KMS-11 (cell line): ENCODE measurements at regions not wholly inside any gene's neighbourhood (a gene's known extent, or its start where the extent isn't known, plus 50 kb on each side); places are given as distances from the start of the nearest gene placed in this dataset.

Source experiments
- H2AFZ ChIP-seq: fragments of 200-600 bp; sonication (generic); 2 replicates; pipeline ENCODE4 v1.6.1; 2016; ENCODE audit warnings: antibody characterized with exemption, mixed run types, low read depth
- H3K27ac ChIP-seq: fragments of 200-600 bp; sonication (generic); 2 replicates; pipeline ENCODE4 v1.6.1; 2016; ENCODE audit warnings: mild to moderate bottlenecking, mixed run types
- H3K27me3 ChIP-seq: fragments of 200-600 bp; sonication (generic); 2 replicates; pipeline ENCODE4 v1.6.1; 2017; ENCODE audit warnings: mild to moderate bottlenecking, low read depth, mixed run types, moderate library complexity; ENCODE audit not compliant: insufficient read depth
- H3K36me3 ChIP-seq: fragments of 200-600 bp; sonication (generic); 2 replicates; pipeline ENCODE4 v1.6.1; 2017; ENCODE audit warnings: mild to moderate bottlenecking, mixed run types; ENCODE audit not compliant: insufficient read depth
- H3K4me1 ChIP-seq: fragments of 200-600 bp; sonication (generic); 2 replicates; pipeline ENCODE4 v1.6.1; 2016; ENCODE audit warnings: mild to moderate bottlenecking, low read depth, mixed run types; ENCODE audit not compliant: poor library complexity, severe bottlenecking
- H3K4me2 ChIP-seq: fragments of 200-600 bp; sonication (generic); 2 replicates; pipeline ENCODE4 v1.7.0; 2016; ENCODE audit warnings: mild to moderate bottlenecking, mixed run types
- H3K4me3 ChIP-seq: fragments of 200-600 bp; sonication (generic); IDR thresholded peaks from 2 replicates; pipeline ENCODE4 v1.6.1; 2017; ENCODE audit warnings: low read depth, low read length, mixed read lengths; ENCODE audit not compliant: insufficient read depth
- H3K79me2 ChIP-seq: fragments of 200-600 bp; sonication (generic); 2 replicates; pipeline ENCODE4 v1.6.1; 2016; ENCODE audit warnings: low read depth, mixed run types; ENCODE audit not compliant: insufficient read depth
- H3K9ac ChIP-seq: fragments of 200-600 bp; sonication (generic); 2 replicates; pipeline ENCODE4 v1.6.1; 2016; ENCODE audit warnings: mild to moderate bottlenecking, mixed run types
- H4K20me1 ChIP-seq: fragments of 200-600 bp; sonication (generic); 2 replicates; pipeline ENCODE4 v1.6.1; 2016; ENCODE audit warnings: mild to moderate bottlenecking, mixed run types; ENCODE audit not compliant: insufficient read depth
- TF ChIP-seq, protein P1 (sequence below): fragments of 200-600 bp; sonication (generic); conservative IDR thresholded peaks from 2 replicates; pipeline ENCODE4 v1.6.1; 2017; ENCODE audit warnings: low read depth, mild to moderate bottlenecking, antibody characterized with exemption, low read length, moderate library complexity, mixed read lengths

DNA sequence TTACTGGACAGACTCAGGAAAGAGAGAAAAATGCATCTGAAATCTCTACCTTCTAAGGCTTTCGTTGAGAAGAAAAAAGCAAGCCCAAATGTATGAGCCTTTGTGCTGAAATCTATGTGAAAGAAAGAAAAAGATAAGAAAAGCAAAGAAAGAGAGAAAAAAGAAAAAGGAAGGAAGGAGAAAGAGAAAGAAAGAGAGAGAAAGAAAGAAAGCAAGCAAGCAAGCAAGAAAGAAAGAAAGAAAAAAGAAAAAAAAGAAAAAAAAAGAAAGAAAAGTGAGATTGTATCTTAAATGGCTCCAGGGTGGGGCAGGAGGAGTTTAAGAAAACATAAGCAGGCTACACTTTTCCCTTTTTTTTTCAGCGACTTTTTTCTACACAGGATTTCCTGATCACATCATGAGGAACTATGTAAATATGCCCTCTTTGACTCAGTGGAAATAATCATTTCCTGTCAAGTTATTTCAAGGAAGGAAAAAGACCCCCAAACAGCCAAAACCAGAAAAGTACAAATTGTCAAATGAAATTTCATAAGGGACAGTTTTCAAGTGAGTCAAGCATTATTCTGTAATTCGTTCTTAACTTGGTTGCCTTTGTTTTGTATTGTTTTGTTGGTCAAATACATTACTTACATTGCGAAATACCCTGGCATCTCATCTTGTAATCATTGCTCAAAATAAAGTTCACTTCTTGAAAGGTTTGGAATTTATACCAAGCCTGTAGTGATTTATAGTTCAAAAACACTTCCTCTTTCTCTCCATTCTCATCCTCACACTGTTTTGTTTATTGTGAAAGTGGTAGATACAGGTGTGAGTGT is 79.5 kb upstream of the RNF217 start:
- Histone ChIP-seq H3K4me3 (no peak overlapping the region), H4K20me1 (no peaks in the 10 kb centered on the region), H3K27me3 (no peaks in the 10 kb centered on the region), H2AFZ (no peak overlapping the region), H3K4me1 (no peaks in the 10 kb centered on the region), H3K79me2 (no peaks in the 10 kb centered on the region), H3K4me2 (no peak overlapping the region), H3K9ac (no peak overlapping the region), H3K27ac (no peak overlapping the region), H3K36me3 (no peaks in the 10 kb centered on the region)
- TF ChIP-seq, protein P1, sequence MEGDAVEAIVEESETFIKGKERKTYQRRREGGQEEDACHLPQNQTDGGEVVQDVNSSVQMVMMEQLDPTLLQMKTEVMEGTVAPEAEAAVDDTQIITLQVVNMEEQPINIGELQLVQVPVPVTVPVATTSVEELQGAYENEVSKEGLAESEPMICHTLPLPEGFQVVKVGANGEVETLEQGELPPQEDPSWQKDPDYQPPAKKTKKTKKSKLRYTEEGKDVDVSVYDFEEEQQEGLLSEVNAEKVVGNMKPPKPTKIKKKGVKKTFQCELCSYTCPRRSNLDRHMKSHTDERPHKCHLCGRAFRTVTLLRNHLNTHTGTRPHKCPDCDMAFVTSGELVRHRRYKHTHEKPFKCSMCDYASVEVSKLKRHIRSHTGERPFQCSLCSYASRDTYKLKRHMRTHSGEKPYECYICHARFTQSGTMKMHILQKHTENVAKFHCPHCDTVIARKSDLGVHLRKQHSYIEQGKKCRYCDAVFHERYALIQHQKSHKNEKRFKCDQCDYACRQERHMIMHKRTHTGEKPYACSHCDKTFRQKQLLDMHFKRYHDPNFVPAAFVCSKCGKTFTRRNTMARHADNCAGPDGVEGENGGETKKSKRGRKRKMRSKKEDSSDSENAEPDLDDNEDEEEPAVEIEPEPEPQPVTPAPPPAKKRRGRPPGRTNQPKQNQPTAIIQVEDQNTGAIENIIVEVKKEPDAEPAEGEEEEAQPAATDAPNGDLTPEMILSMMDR, result no peak

DNA sequence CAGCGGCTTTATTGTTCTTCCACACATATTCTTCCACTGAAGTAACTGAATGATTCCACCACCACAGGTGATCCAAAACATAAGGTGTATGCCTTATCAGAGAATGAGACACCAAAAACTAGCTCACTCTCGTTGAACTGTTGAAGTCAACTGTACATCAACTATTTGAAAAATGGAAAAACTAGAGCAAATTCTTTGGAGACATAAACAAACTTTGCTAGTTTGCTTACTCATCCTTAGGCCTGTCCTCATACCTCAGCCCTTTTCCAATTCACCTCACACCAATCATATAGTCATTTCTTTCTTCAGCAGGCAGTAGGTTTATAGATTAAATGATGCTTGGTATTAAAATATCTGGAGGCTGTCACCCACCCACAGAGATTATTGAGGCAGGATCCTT is 77.1 kb upstream of the RNF217 start:
- H3K27me3 ChIP-seq, result no peaks in the 10 kb centered on the region
- no peak overlapping the region for H2AFZ ChIP-seq
- no peak overlapping the region for H3K4me2 ChIP-seq

DNA sequence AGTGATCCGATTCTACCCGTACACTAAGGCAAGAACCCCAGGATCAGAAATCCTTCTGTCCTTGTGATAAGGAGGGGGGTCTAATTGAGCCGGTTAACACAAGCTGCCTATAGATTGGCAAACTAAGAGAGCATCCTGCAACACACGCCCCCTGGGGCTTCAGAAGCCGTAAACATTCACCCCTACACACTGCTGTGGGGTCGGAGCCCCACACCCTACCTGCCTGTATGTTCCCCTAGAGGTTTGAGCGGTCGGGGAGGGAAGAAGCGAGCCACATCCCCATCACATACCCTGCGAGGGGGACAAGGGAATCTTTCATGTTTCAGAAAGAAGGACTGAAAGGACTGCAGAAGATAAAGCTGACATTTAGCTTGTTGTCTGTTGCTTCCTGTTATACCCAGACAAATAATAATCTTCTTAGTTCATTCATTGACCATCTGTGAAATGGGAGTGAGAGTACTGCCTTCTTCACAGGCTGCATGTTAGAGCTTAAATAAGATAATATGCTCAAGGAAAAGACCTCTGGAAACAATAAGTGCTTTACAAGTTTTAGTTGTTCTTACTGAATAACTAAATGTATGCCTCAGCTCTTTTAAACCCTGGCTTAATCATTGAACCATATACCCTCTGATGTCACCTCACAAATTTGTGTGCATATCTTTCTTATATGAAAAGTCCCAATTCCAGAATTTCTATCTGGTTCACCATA is 74.2 kb upstream of the RNF217 start:
- TF ChIP-seq, protein P1, result no peak
- H3K27me3 ChIP-seq, result no peaks in the 10 kb centered on the region
- no peak overlapping the region for H3K27ac ChIP-seq
- no peak overlapping the region for H3K4me3 ChIP-seq
- H3K36me3 ChIP-seq, result no peaks in the 10 kb centered on the region
- no peak overlapping the region for H3K4me2 ChIP-seq
- H3K9ac ChIP-seq, result no peak overlapping the region
- H4K20me1 ChIP-seq, result no peaks in the 10 kb centered on the region
- no peaks in the 10 kb centered on the region for H3K79me2 ChIP-seq
- no peaks in the 10 kb centered on the region for H3K4me1 ChIP-seq
- H2AFZ ChIP-seq, result peak overlapping the region; percentile 51; the same call in 1 of the 2 replicates

More for the DNA sequence above, 77.1 kb upstream of the RNF217 start:
- TF ChIP-seq, protein P1, result no peak
- H4K20me1 ChIP-seq, result no peaks in the 10 kb centered on the region
- no peak overlapping the region for H3K4me3 ChIP-seq
- H3K79me2 ChIP-seq, result no peaks in the 10 kb centered on the region
- no peaks in the 10 kb centered on the region for H3K4me1 ChIP-seq
- no peak overlapping the region for H3K9ac ChIP-seq
- no peak overlapping the region for H3K27ac ChIP-seq
- no peaks in the 10 kb centered on the region for H3K36me3 ChIP-seq

DNA sequence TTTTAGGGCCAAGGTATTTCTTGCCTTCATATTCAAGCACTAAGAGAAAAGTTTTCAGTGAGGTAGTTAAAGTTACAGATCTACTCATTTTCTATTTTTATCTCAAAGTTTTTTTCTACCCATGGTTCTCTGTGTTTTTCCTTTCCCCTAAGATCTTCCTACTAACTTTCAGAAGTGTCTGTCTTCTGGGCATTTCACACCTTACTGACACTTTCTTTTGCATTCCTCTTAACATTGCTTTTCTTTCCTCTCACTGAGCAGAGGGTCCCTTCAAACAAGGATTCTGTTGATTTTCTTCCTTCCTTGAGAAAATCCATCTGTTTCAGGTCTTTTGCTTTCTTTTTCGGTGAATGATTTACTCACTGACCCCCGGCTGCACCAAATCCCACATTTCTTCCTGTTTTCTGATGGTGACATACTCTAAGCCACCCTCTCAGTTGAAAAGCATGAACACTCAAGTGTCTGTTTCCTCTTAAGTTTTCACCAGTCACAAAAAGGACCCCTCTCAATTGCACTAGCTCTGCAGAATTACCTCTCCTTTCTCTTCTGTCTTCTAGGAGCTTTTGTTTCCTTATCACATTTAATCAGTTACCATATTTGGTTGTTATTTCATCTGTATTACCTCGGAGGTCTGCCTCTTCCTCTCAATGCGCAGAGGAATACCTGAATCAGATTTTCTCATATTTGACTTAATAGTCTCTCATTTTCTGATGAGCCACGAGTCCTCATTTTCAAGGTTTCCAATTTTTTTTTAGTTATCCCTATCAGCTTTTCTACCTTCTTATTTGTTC is 73.5 kb upstream of the RNF217 start:
- peak overlapping the region; percentile 51; the same call in 1 of the 2 replicates for H2AFZ ChIP-seq
- no peaks in the 10 kb centered on the region for H4K20me1 ChIP-seq
- H3K27me3 ChIP-seq, result no peaks in the 10 kb centered on the region
- no peaks in the 10 kb centered on the region for H3K79me2 ChIP-seq
- no peak overlapping the region for H3K9ac ChIP-seq
- no peak overlapping the region for H3K4me3 ChIP-seq
- no peaks in the 10 kb centered on the region for H3K4me1 ChIP-seq
- H3K36me3 ChIP-seq, result no peaks in the 10 kb centered on the region
- TF ChIP-seq, protein P1, result no peak
- no peak overlapping the region for H3K27ac ChIP-seq
- no peak overlapping the region for H3K4me2 ChIP-seq
